Smooth muscle cell (in vitro differentiated cells): ENCODE measurements at regions not wholly inside any gene's neighbourhood (a gene's known extent, or its start where the extent isn't known, plus 50 kb on each side); places are given as distances from the start of the nearest gene placed in this dataset.

ENCODE experiments used
- DNase-seq: peaks from one replicate; lab custom pipeline; 2025; ENCODE audit not compliant: unreplicated experiment; lab: John Stamatoyannopoulos, UW
- H2AFZ ChIP-seq: fragments of 200-600 bp; sonication (generic); 2 replicates; pipeline ENCODE4 v1.6.0; 2016; ENCODE audit warnings: antibody characterized with exemption, low read depth, mild to moderate bottlenecking
- H3F3A ChIP-seq: fragments of 200-600 bp; sonication (generic); 2 replicates; pipeline ENCODE4 v1.6.0; 2017; ENCODE audit warnings: antibody characterized with exemption, low read depth
- H3K27ac ChIP-seq: fragments of 200-600 bp; sonication (generic); 2 replicates; pipeline ENCODE4 v1.5.1; 2016; ENCODE audit warnings: low read depth, mild to moderate bottlenecking
- H3K27me3 ChIP-seq: fragments of 200-600 bp; sonication (generic); 2 replicates; pipeline ENCODE4 v1.6.1; 2016; ENCODE audit warnings: low read depth, mild to moderate bottlenecking
- H3K36me3 ChIP-seq: fragments of 200-600 bp; sonication (generic); 2 replicates; pipeline ENCODE4 v1.5.1; 2016; ENCODE audit warnings: low read depth
- H3K4me1 ChIP-seq: fragments of 200-600 bp; sonication (generic); 2 replicates; pipeline ENCODE4 v1.5.1; 2016; ENCODE audit warnings: low read depth
- H3K4me2 ChIP-seq: fragments of 200-600 bp; sonication (generic); 2 replicates; pipeline ENCODE4 v1.6.0; 2016; ENCODE audit warnings: mild to moderate bottlenecking
- H3K4me3 ChIP-seq: fragments of 200-600 bp; sonication (generic); 2 replicates; pipeline ENCODE4 v1.5.1; 2016; ENCODE audit warnings: mild to moderate bottlenecking
- H3K79me2 ChIP-seq: fragments of 200-600 bp; sonication (generic); 2 replicates; pipeline ENCODE4 v1.6.0; 2016; ENCODE audit warnings: low read depth, mild to moderate bottlenecking
- H3K9ac ChIP-seq: fragments of 200-600 bp; sonication (generic); 2 replicates; pipeline ENCODE4 v1.6.0; 2016; ENCODE audit warnings: low read depth
- H3K9me3 ChIP-seq: fragments of 200-600 bp; sonication (generic); replicated peaks from 2 replicates; pipeline ENCODE4 v1.5.1; 2016; ENCODE audit warnings: low read depth
- H4K20me1 ChIP-seq: fragments of 200-600 bp; sonication (generic); 2 replicates; pipeline ENCODE4 v1.6.0; 2016; ENCODE audit warnings: low read depth
- CTCF ChIP-seq: fragments of 200-600 bp; sonication (generic); IDR thresholded peaks from 2 replicates; pipeline ENCODE4 v1.5.1; 2017; ENCODE audit warnings: borderline replicate concordance, mild to moderate bottlenecking, antibody characterized with exemption; ENCODE audit not compliant: insufficient read depth, poor library complexity, severe bottlenecking
- WGBS: methylation state at CpG from one replicate; pipeline ENCODE4 v1.1.7; 2016; ENCODE audit warnings: low lambda C conversion rate; 5-methylcytosine and 5-hydroxymethylcytosine counted together

GRCh38 chr5:87110721-87111120, 157.0 kb upstream of the RASA1 start:
- H3F3A ChIP-seq, result no peaks in the 10 kb centered on the region
- no peak overlapping the region for H3K27ac ChIP-seq
- no peaks in the 10 kb centered on the region for H3K4me1 ChIP-seq
- WGBS, result 100% methylated on average over 2 of the region's 2 CpGs
- no peak overlapping the region for H3K4me2 ChIP-seq
- H3K9me3 ChIP-seq, result no peaks in the 10 kb centered on the region
- no peak overlapping the region for H2AFZ ChIP-seq
- no peak for DNase-seq
- H3K27me3 ChIP-seq, result no peaks in the 10 kb centered on the region
- H3K36me3 ChIP-seq, result no peaks in the 10 kb centered on the region
- no peak overlapping the region for H3K4me3 ChIP-seq
- H4K20me1 ChIP-seq, result no peaks in the 10 kb centered on the region
- no peak for TF ChIP-seq CTCF
- no peaks in the 10 kb centered on the region for H3K79me2 ChIP-seq
- no peak overlapping the region for H3K9ac ChIP-seq

GRCh38 chr5:87113861-87114260, 153.8 kb upstream of the RASA1 start:
- Histone ChIP-seq H3K9me3 (no peaks in the 10 kb centered on the region), H3K4me3 (no peak overlapping the region), H3K4me1 (no peaks in the 10 kb centered on the region), H4K20me1 (no peaks in the 10 kb centered on the region), H3K79me2 (no peaks in the 10 kb centered on the region), H3K27ac (peak overlapping the region; percentile 92), H3K36me3 (no peaks in the 10 kb centered on the region), H3K4me2 (peak overlapping the region; percentile 70), H3K9ac (peak overlapping the region; percentile 79), H3F3A (no peaks in the 10 kb centered on the region), H3K27me3 (no peaks in the 10 kb centered on the region), H2AFZ (peak overlapping the region; percentile 46)
- TF ChIP-seq CTCF, result no peak
- no peak for DNase-seq
- 31% methylated on average over 3 of the region's 3 CpGs for WGBS

- H3K27me3 ChIP-seq, result no peaks in the 10 kb centered on the region
- H3K9ac ChIP-seq, result peak overlapping the region; percentile 8
- TF ChIP-seq CTCF, result no peak
- H3K4me1 ChIP-seq, result no peaks in the 10 kb centered on the region
- no peak overlapping the region for H3K4me2 ChIP-seq
- peak overlapping the region; percentile 52 for H2AFZ ChIP-seq
- H3K79me2 ChIP-seq, result no peaks in the 10 kb centered on the region
- no peak for DNase-seq
- H3K4me3 ChIP-seq, result no peak overlapping the region
- H3K9me3 ChIP-seq, result no peaks in the 10 kb centered on the region
- WGBS, result 88% methylated on average over 4 of the region's 4 CpGs
- H4K20me1 ChIP-seq, result no peaks in the 10 kb centered on the region
- no peaks in the 10 kb centered on the region for H3K36me3 ChIP-seq
- H3K27ac ChIP-seq, result peak overlapping the region; percentile 92
- H3F3A ChIP-seq, result no peaks in the 10 kb centered on the region
These were observed 153.1 kb upstream of the RASA1 start for GRCh38 chr5:87114631-87115030.

GRCh38 chr5:87115839-87116364, 151.8 kb upstream of the RASA1 start:
- TF ChIP-seq CTCF, result no peak
- DNase-seq, result no peak
- no peaks in the 10 kb centered on the region for H3K27me3 ChIP-seq
- no peak overlapping the region for H3K4me2 ChIP-seq
- no peak overlapping the region for H2AFZ ChIP-seq
- no peaks in the 10 kb centered on the region for H3K79me2 ChIP-seq
- no peaks in the 10 kb centered on the region for H4K20me1 ChIP-seq
- 65% methylated on average over 3 of the region's 3 CpGs for WGBS
- H3F3A ChIP-seq, result no peaks in the 10 kb centered on the region
- no peak overlapping the region for H3K27ac ChIP-seq
- H3K9ac ChIP-seq, result no peak overlapping the region
- H3K36me3 ChIP-seq, result no peaks in the 10 kb centered on the region
- no peak overlapping the region for H3K4me3 ChIP-seq
- no peaks in the 10 kb centered on the region for H3K9me3 ChIP-seq
- no peaks in the 10 kb centered on the region for H3K4me1 ChIP-seq
